ENCODE measurements at regions not wholly inside any gene's neighbourhood (a gene's known extent, or its start where the extent isn't known, plus 50 kb on each side); places are given as distances from the start of the nearest gene placed in this dataset.

- no peak for TF ChIP-seq CTCF (conservative IDR thresholded peaks at IDR 0.05)
- WGBS, 2 experiments (ENCODE audit: insufficient coverage in 1 of 2, insufficient read length in 1 of 2) = 93 to 98% methylated on average over 5 to 8 of the region's 9 CpGs
- Mint-ChIP-seq H3K27me3 (ENCODE audit: insufficient read depth) (peaks cover 17% of the 10 kb centered on the region), H3K4me3 (no peak overlapping the region), H3K4me1 (peaks cover 19% of the 10 kb centered on the region), H3K36me3 (ENCODE audit: low read depth) (no peaks in the 10 kb centered on the region), H3K9me3 (no peaks in the 10 kb centered on the region), H3K27ac (no peak overlapping the region)
- Histone ChIP-seq H3K27ac (ENCODE audit: low read depth, low read length) (no peak overlapping the region), H3K4me1 (ENCODE audit: control insufficient read depth, insufficient read depth, low read length) (peaks cover 2% of the 10 kb centered on the region), H3K27me3 (ENCODE audit: control insufficient read depth, insufficient read depth, low read length, poor library complexity, severe bottlenecking) (no peaks in the 10 kb centered on the region), H3K9me3 (ENCODE audit: control insufficient read depth, low read length) (no peaks in the 10 kb centered on the region), H3K36me3 (ENCODE audit: control insufficient read depth, insufficient read depth, low read length) (no peaks in the 10 kb centered on the region), H3K4me3 (ENCODE audit: low read length) (no peak overlapping the region), H3K9ac (ENCODE audit: extremely low read depth, low read length, poor library complexity, severe bottlenecking) (no peak overlapping the region)
- no peak for DNase-seq
These were observed 70.3 kb downstream of the IRX3 start for GRCh38 chr16:54216268-54216667.

GRCh38 chr16:54215471-54215870 lies 71.1 kb downstream of the IRX3 start:
- Mint-ChIP-seq H3K9me3 (no peaks in the 10 kb centered on the region), H3K36me3 (ENCODE audit: low read depth) (no peaks in the 10 kb centered on the region), H3K27ac (no peak overlapping the region), H3K4me3 (no peak overlapping the region), H3K27me3 (ENCODE audit: insufficient read depth) (peaks cover 17% of the 10 kb centered on the region), H3K4me1 (peaks cover 27% of the 10 kb centered on the region)
- TF ChIP-seq CTCF (conservative IDR thresholded peaks at IDR 0.05) = no peak
- Histone ChIP-seq H3K4me3 (ENCODE audit: low read length) (no peak overlapping the region), H3K4me1 (ENCODE audit: control insufficient read depth, insufficient read depth, low read length) (peaks cover 9% of the 10 kb centered on the region), H3K27ac (ENCODE audit: low read depth, low read length) (no peak overlapping the region), H3K9me3 (ENCODE audit: control insufficient read depth, low read length) (no peaks in the 10 kb centered on the region), H3K9ac (ENCODE audit: extremely low read depth, low read length, poor library complexity, severe bottlenecking) (no peak overlapping the region), H3K36me3 (ENCODE audit: control insufficient read depth, insufficient read depth, low read length) (no peaks in the 10 kb centered on the region), H3K27me3 (ENCODE audit: control insufficient read depth, insufficient read depth, low read length, poor library complexity, severe bottlenecking) (no peaks in the 10 kb centered on the region)
- 84 to 92% methylated on average over 2 to 4 of the region's 4 CpGs for WGBS, 2 experiments (ENCODE audit: insufficient coverage in 1 of 2, insufficient read length in 1 of 2)
- no peak for DNase-seq

GRCh38 chr16:54213322-54213721 lies 73.3 kb downstream of the IRX3 start:
- no peak overlapping the region for H3K4me3 Mint-ChIP-seq

More at GRCh38 chr16:54213322-54213721, 73.3 kb downstream of the IRX3 start:
- no peak overlapping the region for H3K9ac ChIP-seq (ENCODE audit: extremely low read depth, low read length, poor library complexity, severe bottlenecking)
- Mint-ChIP-seq H3K27me3 (ENCODE audit: insufficient read depth) (peaks cover 12% of the 10 kb centered on the region), H3K4me1 (peaks cover 40% of the 10 kb centered on the region), H3K27ac (no peak overlapping the region), H3K9me3 (no peaks in the 10 kb centered on the region), H3K36me3 (ENCODE audit: low read depth) (no peaks in the 10 kb centered on the region)
- no peaks in the 10 kb centered on the region for H3K27me3 ChIP-seq (ENCODE audit: control insufficient read depth, insufficient read depth, low read length, poor library complexity, severe bottlenecking)
- no peaks in the 10 kb centered on the region for H3K36me3 ChIP-seq (ENCODE audit: control insufficient read depth, insufficient read depth, low read length)
- WGBS, 2 experiments (ENCODE audit: insufficient coverage in 1 of 2, insufficient read length in 1 of 2) = 94 to 100% methylated on average over 1 to 4 of the region's 4 CpGs
- no peak for TF ChIP-seq CTCF (conservative IDR thresholded peaks at IDR 0.05)
- H3K4me3 ChIP-seq (ENCODE audit: low read length) = no peak overlapping the region
- no peaks in the 10 kb centered on the region for H3K9me3 ChIP-seq (ENCODE audit: control insufficient read depth, low read length)
- peaks cover 13% of the 10 kb centered on the region for H3K4me1 ChIP-seq (ENCODE audit: control insufficient read depth, insufficient read depth, low read length)
- H3K27ac ChIP-seq (ENCODE audit: low read depth, low read length) = no peak overlapping the region
- DNase-seq = no peak

Measured in endodermal cell (in vitro differentiated cells).